Motor neuron (in vitro differentiated cells): ENCODE measurements at regions not wholly inside any gene's neighbourhood (a gene's known extent, or its start where the extent isn't known, plus 50 kb on each side); places are given as distances from the start of the nearest gene placed in this dataset.
"Not testable (repeated sequence)": the region's sequence is repeated elsewhere in the genome, so short reads cannot be mapped to it uniquely, and the experiment has no call there.

ENCODE experiments used
- ATAC-seq, 8 experiments: fragments of 200-7000 bp; cut with Tn5 transposase; replicated peaks in 6 of 8; 2 replicates each; pipeline ENCODE4 v1.8.0; 2021; ENCODE audit warnings: mild to moderate bottlenecking in 8 of 8, moderate library complexity in 8 of 8
- H3K27ac ChIP-seq, 2 donors: fragments of 250-450 bp; sonication (Bioruptor Pico); 2 replicates each; pipeline ENCODE4 v1.9.0; 2021; ENCODE audit warnings: antibody characterized with exemption in 2 of 2, mild to moderate bottlenecking in 2 of 2, moderate library complexity in 1 of 2
- H3K4me1 ChIP-seq, 2 donors: fragments of 250-450 bp; sonication (Bioruptor Pico); replicated peaks in 1 of 2; 2 replicates each; pipeline ENCODE4 v1.6.1; 2021; ENCODE audit warnings: antibody characterized with exemption in 2 of 2, mild to moderate bottlenecking in 2 of 2, moderate library complexity in 1 of 2
- H3K4me3 ChIP-seq, 5 donors: fragments of 250-450 bp; sonication (Bioruptor Pico); 2 replicates each; pipeline ENCODE4 v1.9.0; 2021; ENCODE audit warnings: antibody characterized with exemption in 5 of 5, mild to moderate bottlenecking in 5 of 5, moderate library complexity in 4 of 5
- WGBS, 10 experiments: fragments of 450-650 bp; shearing (Covaris generic); methylation state at CpG; one replicate each; pipeline ENCODE4 v1.0.0; 2022; 5-methylcytosine and 5-hydroxymethylcytosine counted together
- in situ Hi-C, 9 experiments: fragments of 400-800 bp; cut with MboI; loops; one replicate each; pipeline ENCODE4 v1.15.0; 2021; ENCODE audit warnings: low sequenced_read_pairs in 9 of 9, low pct_unique_long_range_greater_than_20kb in 2 of 9; ENCODE audit not compliant: unreplicated experiment in 9 of 9

DNA sequence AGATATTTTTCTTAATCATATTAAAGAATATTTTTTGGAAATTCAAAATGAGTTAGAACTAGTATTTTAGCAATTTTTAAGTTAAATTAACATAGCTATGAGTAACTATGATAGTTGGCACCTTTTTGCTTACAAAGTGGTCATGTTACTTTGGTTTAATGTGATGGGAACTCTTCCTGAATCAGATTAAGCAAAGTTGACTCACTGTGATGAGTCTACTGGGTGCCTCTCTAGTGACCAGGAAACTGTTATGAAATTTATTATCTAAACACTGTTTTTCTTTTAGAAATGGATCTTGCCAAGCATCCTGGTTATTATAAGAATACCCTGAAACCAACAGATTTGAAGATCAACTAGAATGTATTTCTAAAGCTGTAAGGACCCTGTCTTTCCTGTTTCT is 985.8 kb downstream of the TRAM1L1 start:
- no peak overlapping the region for H3K4me3 ChIP-seq
- H3K27ac ChIP-seq = no peak overlapping the region
- in situ Hi-C loops = no loop called here
- H3K4me1 ChIP-seq = peaks cover 0 to 7% of the 10 kb centered on the region in 2 donors
- no peak for ATAC-seq

DNA sequence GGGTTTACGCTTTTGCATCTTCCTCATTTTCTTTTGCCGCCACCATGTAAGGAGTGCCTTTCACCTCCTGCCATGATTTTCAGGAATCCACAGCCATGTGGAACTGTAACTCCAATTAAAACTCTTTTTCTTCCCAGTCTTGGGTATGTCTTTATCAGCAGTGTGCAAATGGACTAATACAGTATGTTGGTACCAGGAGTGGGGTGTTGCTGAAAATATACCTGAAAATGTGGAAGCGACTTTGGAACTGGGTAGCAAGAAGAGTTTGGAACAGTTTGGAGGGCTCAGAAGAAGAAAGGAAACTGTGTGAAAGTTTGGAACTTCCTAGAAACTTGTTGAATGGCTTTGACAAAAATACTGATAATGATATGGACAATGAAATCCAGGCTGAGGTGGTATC is 983.9 kb upstream of the NDST4 start:
- in situ Hi-C loops, H3K27ac ChIP-seq, H3K4me1 ChIP-seq, H3K4me3 ChIP-seq, ATAC-seq: not testable (repeated sequence)
- WGBS, 10 experiments = 21 to 100% (median 84%) methylated on average over 1 to 3 of the region's 3 CpGs; no CpG with 5 or more reads in 2 of the 10 experiments

GRCh38 chr4:116092961-116093360 is 979.5 kb upstream of the NDST4 start:
- 5 to 96% (median 79%) methylated on average over 1 to 3 of the region's 3 CpGs; no CpG with 5 or more reads in 1 of the 10 experiments for WGBS, 10 experiments
- in situ Hi-C loops = no loop called here
- Histone ChIP-seq H3K4me3 (no peak overlapping the region), H3K27ac (no peak overlapping the region), H3K4me1 (peaks cover 0 to 7% of the 10 kb centered on the region in 2 donors)
- ATAC-seq = no peak

DNA sequence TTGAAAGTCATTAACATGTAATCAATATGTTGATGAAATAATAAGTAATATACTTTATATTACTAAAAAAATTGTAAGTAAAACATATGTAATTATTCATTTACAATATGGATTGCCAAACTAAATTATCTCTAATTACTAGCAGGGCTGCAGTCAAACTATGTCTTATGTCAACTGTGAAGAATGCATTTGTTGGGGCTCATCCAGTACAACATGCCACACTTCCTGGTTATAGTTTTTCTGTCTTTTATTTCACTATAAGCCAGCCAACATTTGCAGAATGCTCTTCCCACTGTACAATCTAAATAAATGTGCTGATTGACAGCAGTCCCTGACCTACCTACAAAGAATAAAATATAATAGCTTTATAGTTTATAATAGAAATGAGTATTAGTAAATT is 975.4 kb upstream of the NDST4 start:
- in situ Hi-C loops = no loop called here
- H3K27ac ChIP-seq = no peak overlapping the region
- no peaks in the 10 kb centered on the region for H3K4me1 ChIP-seq
- H3K4me3 ChIP-seq = no peak overlapping the region
- no peak for ATAC-seq

DNA sequence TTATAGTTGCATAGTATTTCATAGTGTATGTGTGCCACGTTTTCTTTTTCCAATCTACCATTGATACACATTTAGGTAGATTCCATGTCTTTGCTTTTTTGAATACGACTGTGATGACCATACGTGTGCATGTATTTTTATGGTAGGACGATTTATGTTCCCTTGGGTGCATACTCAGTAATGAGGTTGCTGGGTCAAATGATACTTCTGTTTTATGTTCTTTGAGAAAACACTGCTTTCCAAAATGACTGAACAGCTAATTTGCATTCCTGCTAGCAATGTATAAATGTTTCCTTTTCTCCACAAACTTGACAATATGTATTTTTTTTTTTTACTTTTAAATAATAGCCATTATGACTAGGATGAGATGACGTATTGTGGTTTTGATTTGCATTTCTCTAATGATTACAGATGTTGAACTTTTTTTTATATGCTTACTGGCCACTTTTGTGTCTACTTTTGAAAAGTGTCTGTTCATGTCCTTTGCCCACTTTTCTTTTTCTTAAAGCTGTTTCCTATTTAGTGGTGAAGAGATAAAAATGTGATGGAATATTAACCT is 969.5 kb upstream of the NDST4 start:
- ATAC-seq = no peak
- no peak overlapping the region for H3K4me3 ChIP-seq
- in situ Hi-C loops = no loop called here
- 10 to 100% (median 83%) methylated on average over 2 to 5 of the region's 5 CpGs for WGBS, 10 experiments
- H3K4me1 ChIP-seq = no peaks in the 10 kb centered on the region
- no peak overlapping the region for H3K27ac ChIP-seq

- Histone ChIP-seq H3K4me3 (no peak overlapping the region), H3K4me1 (no peaks in the 10 kb centered on the region), H3K27ac (no peak overlapping the region)
- in situ Hi-C loops = no loop called here
- 0 to 78% (median 40%) methylated on average over 1 of the region's 1 CpG; no CpG with 5 or more reads in 5 of the 10 experiments for WGBS, 10 experiments
- ATAC-seq = no peak
Observed at GRCh38 chr4:116073051-116073450, 959.6 kb upstream of the NDST4 start.

DNA sequence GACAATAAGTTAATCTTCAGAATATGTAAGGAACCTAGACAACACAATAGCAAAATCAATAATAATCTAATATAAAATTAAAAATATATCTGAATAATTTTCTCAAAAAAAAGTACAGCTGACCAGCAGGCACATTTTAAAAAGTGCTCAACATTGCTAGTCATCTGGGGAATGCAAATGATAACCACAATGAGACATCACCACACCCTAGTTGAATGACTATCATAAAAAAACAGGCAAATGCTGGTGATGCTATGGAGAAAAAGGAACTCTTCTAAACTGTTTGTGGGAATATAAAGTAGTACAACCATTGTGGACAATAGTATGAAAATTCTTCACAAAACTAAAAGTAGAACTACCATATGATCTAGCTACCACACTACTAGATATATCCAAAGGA is 956.9 kb upstream of the NDST4 start:
- Histone ChIP-seq H3K4me3 (no peak overlapping the region), H3K27ac (no peak overlapping the region), H3K4me1 (no peaks in the 10 kb centered on the region)
- in situ Hi-C loops = no loop called here
- ATAC-seq = peak in 2 of 8 experiments; percentile 78 to 98

GRCh38 chr4:116066711-116067245 is 953.4 kb upstream of the NDST4 start:
- ATAC-seq = no peak
- Histone ChIP-seq H3K4me1 (no peaks in the 10 kb centered on the region), H3K27ac (no peak overlapping the region), H3K4me3 (no peak overlapping the region)
- in situ Hi-C loops = no loop called here
- 0 to 100% (median 93%) methylated on average over 1 to 4 of the region's 5 CpGs; no CpG with 5 or more reads in 2 of the 10 experiments for WGBS, 10 experiments

DNA sequence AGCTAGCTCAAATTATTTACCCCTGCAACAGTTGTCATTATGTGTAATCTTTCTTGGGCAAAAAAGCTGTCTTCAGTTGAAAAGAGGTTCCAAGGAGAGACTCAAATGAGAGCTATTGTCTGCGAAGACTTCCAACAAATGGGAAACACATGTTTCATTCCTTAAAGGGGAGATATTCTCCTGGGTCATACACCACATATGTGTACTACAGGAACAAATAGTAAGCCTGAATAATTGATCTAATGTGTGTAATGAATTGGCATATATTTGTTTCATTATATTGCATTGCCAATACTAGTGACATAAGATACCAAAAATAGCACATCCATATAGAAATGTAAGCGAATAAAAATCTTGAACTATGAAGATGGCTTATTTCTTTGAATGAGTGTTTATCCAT is 950.9 kb upstream of the NDST4 start:
- H3K4me3 ChIP-seq = no peak overlapping the region
- no peak overlapping the region for H3K27ac ChIP-seq
- in situ Hi-C loops = no loop called here
- H3K4me1 ChIP-seq = no peaks in the 10 kb centered on the region
- 5 to 100% (median 79%) methylated on average over 1 to 2 of the region's 2 CpGs; no CpG with 5 or more reads in 3 of the 10 experiments for whole genome bisulfite sequencing, 10 experiments
- no peak for ATAC-seq

- ATAC-seq = peak in 1 of 8 experiments; percentile 77
- in situ Hi-C loops = no loop called here
- Histone ChIP-seq H3K4me3 (no peak overlapping the region), H3K4me1 (no peaks in the 10 kb centered on the region), H3K27ac (no peak overlapping the region)
- 0 to 100% (median 88%) methylated on average over 1 of the region's 1 CpG; no CpG with 5 or more reads in 1 of the 10 experiments for WGBS, 10 experiments
Observed at GRCh38 chr4:116059361-116059760, 945.9 kb upstream of the NDST4 start.

DNA sequence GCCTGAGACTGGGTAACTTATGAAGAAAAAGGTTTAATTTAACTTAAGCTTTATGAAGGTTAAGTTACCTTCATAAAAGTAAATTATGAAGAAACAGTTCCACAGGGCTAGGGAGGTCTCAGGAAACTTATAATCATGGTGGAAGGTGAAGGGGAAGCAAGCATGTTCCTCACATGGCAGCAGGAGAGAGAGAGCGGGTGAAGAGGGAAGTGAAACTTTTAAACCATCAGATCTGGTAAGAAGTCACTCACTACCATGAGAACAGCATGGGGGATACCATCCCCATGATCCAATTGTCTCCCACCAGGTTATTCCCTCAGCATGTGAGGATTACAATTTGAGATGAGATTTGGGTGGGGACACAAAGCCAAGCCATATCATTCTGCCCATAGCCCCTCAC is 944.7 kb upstream of the NDST4 start:
- H3K27ac ChIP-seq = no peak overlapping the region
- 9 to 100% (median 77%) methylated on average over 1 of the region's 1 CpG; no CpG with 5 or more reads in 2 of the 10 experiments for WGBS, 10 experiments
- no peak overlapping the region for H3K4me3 ChIP-seq
- in situ Hi-C loops = no loop called here
- ATAC-seq = no peak
- no peaks in the 10 kb centered on the region for H3K4me1 ChIP-seq

DNA sequence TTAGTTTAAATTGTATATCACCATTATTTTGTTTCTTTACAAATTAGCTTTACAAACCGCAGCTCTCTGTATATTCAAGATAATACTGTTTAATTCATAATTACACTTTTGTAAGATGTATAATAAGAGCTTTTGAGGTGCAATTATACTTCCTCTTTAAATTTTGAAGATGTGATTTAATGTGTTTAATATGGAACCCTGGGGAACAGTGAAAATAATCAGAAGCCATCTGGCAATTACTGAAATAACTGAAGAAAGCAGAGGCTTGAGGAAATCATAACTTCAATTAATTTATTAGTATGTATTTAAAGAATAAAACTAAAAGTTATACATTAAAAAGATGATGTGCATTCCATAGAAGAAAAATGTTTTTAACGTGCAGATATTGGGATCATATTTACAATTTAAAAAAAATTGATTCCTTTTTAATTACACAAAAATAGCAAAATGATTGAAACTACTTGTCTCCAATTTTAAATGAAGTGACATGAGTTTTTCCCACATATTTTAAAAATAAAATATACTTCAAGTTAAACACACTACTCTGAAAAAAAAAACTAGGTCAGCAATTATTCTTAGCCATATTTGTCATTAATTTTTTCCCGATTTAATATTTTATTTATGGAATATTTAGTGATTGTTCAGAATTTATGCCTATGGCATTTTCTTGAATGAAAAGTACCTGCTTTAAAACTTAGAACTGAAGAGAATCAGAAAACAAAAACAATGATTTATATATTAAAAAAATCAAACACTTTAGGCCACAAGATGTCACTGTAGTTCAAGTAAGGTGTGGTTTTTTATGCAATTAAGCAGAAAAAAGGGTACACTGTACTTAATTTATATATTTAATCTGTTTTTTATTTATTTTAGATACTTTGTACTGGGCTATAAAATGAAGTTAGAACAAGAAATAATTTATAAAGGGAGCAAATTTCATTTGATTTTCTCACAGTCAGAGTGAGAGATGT is 942.7 kb upstream of the NDST4 start:
- no peak overlapping the region for H3K27ac ChIP-seq
- no peak for ATAC-seq
- H3K4me3 ChIP-seq = no peak overlapping the region
- H3K4me1 ChIP-seq = no peaks in the 10 kb centered on the region
- WGBS, 10 experiments = 5 to 83% (median 66%) methylated on average over 2 to 3 of the region's 3 CpGs
- in situ Hi-C loops = no loop called here

DNA sequence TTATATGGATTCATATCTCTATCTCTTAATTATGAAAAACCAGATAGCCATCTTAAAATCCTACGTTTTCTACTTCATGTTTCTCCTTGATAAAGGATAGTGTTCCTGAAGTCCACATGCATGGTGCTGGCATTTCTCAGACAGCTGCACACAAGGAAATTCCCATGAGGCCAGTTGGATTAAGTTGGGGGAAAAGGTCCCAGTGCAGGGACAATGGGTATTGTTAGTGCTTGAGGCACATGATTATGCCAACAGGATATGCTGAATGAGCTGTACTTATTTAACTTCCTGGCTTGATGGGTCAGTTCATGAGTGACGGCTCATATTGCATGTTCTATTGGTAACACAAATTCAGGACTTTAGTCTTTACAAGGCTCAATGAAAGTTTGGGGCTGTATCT is 913.9 kb upstream of the NDST4 start:
- WGBS, 10 experiments = 0 to 100% (median 64%) methylated on average over 1 to 2 of the region's 2 CpGs
- H3K4me3 ChIP-seq = no peak overlapping the region
- no peaks in the 10 kb centered on the region for H3K4me1 ChIP-seq
- no peak for ATAC-seq
- no peak overlapping the region for H3K27ac ChIP-seq
- in situ Hi-C loops = no loop called here
